ENCODE measurements at regions not wholly inside any gene's neighbourhood (a gene's known extent, or its start where the extent isn't known, plus 50 kb on each side); places are given as distances from the start of the nearest gene placed in this dataset.

- no peak overlapping the region for H3K18ac ChIP-seq (ENCODE audit: extremely low read depth, low read length)
- H3K14ac ChIP-seq (ENCODE audit: insufficient read length) = no peak overlapping the region
- no peaks in the 10 kb centered on the region for H3K79me1 ChIP-seq (ENCODE audit: low read depth, low read length)
- no peak overlapping the region for H2AFZ ChIP-seq (ENCODE audit: low read length)
- H3K23ac ChIP-seq (ENCODE audit: insufficient read length) = no peak overlapping the region
- H3K9me3 ChIP-seq (ENCODE audit: insufficient read depth in 2 of 2, low read depth in 1 of 2, low read length in 1 of 2) = peaks cover 0 to 8% of the 10 kb centered on the region in 2 experiments; a peak in 2 of 4 replicates
- no peak overlapping the region for H2BK120ac ChIP-seq (replicated peaks; ENCODE audit: low read depth, low read length)
- H3K4ac ChIP-seq (replicated peaks; ENCODE audit: insufficient read length, low read depth, low read length) = no peak overlapping the region
- H2AK5ac ChIP-seq (ENCODE audit: low read depth, low read length) = no peak overlapping the region
- no peak overlapping the region for H3K27ac ChIP-seq (ENCODE audit: low read depth, low read length)
- no peak overlapping the region for H4K8ac ChIP-seq (ENCODE audit: extremely low read depth, insufficient read depth, low read length)
- no peak overlapping the region for H2BK12ac ChIP-seq (ENCODE audit: low read depth, low read length)
- FAIRE-seq = no peak
- no peak overlapping the region for H3K4me2 ChIP-seq (ENCODE audit: insufficient read depth in 1 of 2, low read depth in 2 of 2, low read length in 2 of 2)
- H2BK5ac ChIP-seq (ENCODE audit: low read depth, low read length) = no peak overlapping the region
- POLR2A ChIA-PET (ENCODE audit: partially characterized antibody) = no interaction called here
- no peaks in the 10 kb centered on the region for H3K36me3 ChIP-seq (ENCODE audit: control insufficient read depth in 2 of 4, insufficient read depth in 4 of 4, low read length in 3 of 4)
- TF ChIP-seq ATF3 (IDR thresholded peaks at IDR 0.05; ENCODE audit: insufficient read depth, low read depth, low read length) = no peak
- TF ChIP-seq YY1 (IDR thresholded peaks at IDR 0.05; ENCODE audit: low read depth, low read length) = no peak
- no peak for TF ChIP-seq CTCF (IDR thresholded peaks at IDR 0.05; ENCODE audit: control extremely low read depth in 1 of 3, insufficient read depth in 1 of 3, low read depth in 1 of 3, low read length in 3 of 3)
- no peak for TF ChIP-seq PHF8 (conservative IDR thresholded peaks at IDR 0.05; ENCODE audit: low read depth, low read length)
- no peak for TF ChIP-seq TAF7 (optimal IDR thresholded peaks at IDR 0.05; ENCODE audit: borderline replicate concordance, low read depth, low read length)
- TF ChIP-seq RFX5 (IDR thresholded peaks at IDR 0.05; ENCODE audit: borderline replicate concordance, low read depth, low read length) = no peak
- no peak for TF ChIP-seq CREB1 (IDR thresholded peaks at IDR 0.05)
- no peak overlapping the region for H3K9ac ChIP-seq (replicated peaks in 1 of 4; ENCODE audit: extremely low read depth in 1 of 4, low read depth in 3 of 4, low read length in 3 of 4)
- no peak overlapping the region for H4K91ac ChIP-seq (replicated peaks; ENCODE audit: insufficient read length, low read length)
- H2BK20ac ChIP-seq (ENCODE audit: low read length) = no peak overlapping the region
- DNase-seq (ENCODE audit: low read depth in 1 of 2, low spot score in 2 of 2) = no peak
- no peak overlapping the region for H3K4me3 ChIP-seq (ENCODE audit: extremely low read depth in 1 of 4, insufficient read depth in 2 of 4, low read depth in 3 of 4, low read length in 4 of 4)
- no peaks in the 10 kb centered on the region for H3K27me3 ChIP-seq (replicated peaks in 1 of 4; ENCODE audit: control insufficient read depth in 3 of 4, extremely low read depth in 1 of 4, insufficient read depth in 3 of 4, low read length in 3 of 4)
- no peaks in the 10 kb centered on the region for H4K20me1 ChIP-seq (replicated peaks in 1 of 2; ENCODE audit: control insufficient read depth in 1 of 2, insufficient read depth in 2 of 2, low read length in 2 of 2)
- H3K23me2 ChIP-seq (ENCODE audit: low read depth, low read length) = no peaks in the 10 kb centered on the region
- no peaks in the 10 kb centered on the region for H3K79me2 ChIP-seq (ENCODE audit: control insufficient read depth in 1 of 2, insufficient read depth in 2 of 2, low read length in 2 of 2)
- H4K5ac ChIP-seq (ENCODE audit: insufficient read length, low read depth, low read length) = no peak overlapping the region
- no peak overlapping the region for H2BK15ac ChIP-seq (ENCODE audit: low read length)
- no peak overlapping the region for H3K56ac ChIP-seq (replicated peaks; ENCODE audit: insufficient read length, low read depth, low read length)
- CTCF ChIA-PET (ENCODE audit: partially characterized antibody) = interaction anchor here (1.0 to 1.3 kb wide), 2 partner anchors 32 to 387 kb away, joined by 3 to 5 read pairs; no protein-coding TSS in a partner anchor
- H3K4me1 ChIP-seq (replicated peaks in 1 of 4; ENCODE audit: control insufficient read depth in 3 of 4, insufficient read depth in 4 of 4, low read length in 3 of 4) = peaks cover 2 to 10% (median 3%) of the 10 kb centered on the region in 4 experiments; a peak in 6 of 7 replicates
Observed at GRCh38 chr6:119669221-119669620, 319.7 kb upstream of the MAN1A1 start.
